ENCODE measurements at regions not wholly inside any gene's neighbourhood (a gene's known extent, or its start where the extent isn't known, plus 50 kb on each side); places are given as distances from the start of the nearest gene placed in this dataset.

DNA sequence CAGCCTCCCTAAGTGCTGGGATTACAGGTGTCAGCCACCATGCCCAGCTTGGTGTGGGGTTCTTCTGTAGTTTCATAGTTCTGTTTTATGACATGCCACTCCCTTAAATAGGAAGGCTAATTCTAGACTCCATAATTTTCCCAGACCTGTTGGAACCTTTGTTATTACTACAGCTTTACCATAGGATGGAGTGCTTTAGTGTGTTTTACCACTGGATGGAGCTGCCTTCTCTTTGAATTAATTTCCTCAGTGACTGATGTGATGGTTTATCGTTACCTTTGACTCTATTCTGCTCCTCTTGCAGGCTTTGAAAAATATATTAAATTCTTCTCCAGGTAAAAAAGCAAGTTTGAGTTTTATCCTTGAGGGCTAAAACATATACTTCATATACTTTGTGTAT lies 84.6 kb upstream of the NEK7 start:
- TF ChIP-seq SMC3 (IDR thresholded peaks at IDR 0.05; ENCODE audit: borderline replicate concordance, low read length) (peak; percentile 26; the same call in 1 of the 2 replicates), POLR2AphosphoS2 (IDR thresholded peaks at IDR 0.05; ENCODE audit: low read depth, low read length) (no peak), TAF1 (IDR thresholded peaks at IDR 0.05; ENCODE audit: borderline replicate concordance, low read depth, low read length) (no peak), HDGF (IDR thresholded peaks at IDR 0.05) (no peak)
